HG02973 (cell line): ENCODE measurements at regions not wholly inside any gene's neighbourhood (a gene's known extent, or its start where the extent isn't known, plus 50 kb on each side); places are given as distances from the start of the nearest gene placed in this dataset.

Experiments
- ATAC-seq: cut with Tn5 transposase; IDR thresholded peaks from one replicate; pipeline ENCODE4 v1.9.1; 2021; ENCODE audit warnings: moderate library complexity; ENCODE audit not compliant: unreplicated experiment

DNA sequence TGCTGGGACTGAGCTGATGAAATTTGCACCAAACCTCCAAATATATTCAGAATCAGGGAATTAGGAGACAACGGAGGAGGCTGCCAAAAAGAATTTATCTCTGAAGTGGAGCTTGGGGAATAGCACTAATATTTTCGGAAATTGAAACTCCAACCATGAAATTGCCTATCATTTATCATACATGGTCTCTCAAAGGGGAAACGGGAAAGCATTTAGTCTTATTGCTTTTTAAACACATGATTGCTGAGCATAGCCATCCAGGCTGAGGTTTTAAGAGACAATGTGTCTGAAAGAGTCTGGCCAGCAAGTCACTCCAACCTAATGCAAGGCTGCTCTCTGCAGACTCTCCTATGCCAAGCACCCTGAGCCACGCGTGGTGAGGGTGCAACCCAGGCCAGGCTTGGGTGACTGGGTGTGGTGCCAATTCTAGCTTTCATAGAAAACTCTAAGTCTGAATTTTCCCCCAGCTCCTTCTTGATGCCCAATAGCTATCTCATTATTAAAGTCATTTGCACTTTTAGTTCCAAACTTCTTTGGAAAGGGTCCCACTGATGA, 200.2 kb downstream of the RPLP1 start:
- ATAC-seq: no peak

DNA sequence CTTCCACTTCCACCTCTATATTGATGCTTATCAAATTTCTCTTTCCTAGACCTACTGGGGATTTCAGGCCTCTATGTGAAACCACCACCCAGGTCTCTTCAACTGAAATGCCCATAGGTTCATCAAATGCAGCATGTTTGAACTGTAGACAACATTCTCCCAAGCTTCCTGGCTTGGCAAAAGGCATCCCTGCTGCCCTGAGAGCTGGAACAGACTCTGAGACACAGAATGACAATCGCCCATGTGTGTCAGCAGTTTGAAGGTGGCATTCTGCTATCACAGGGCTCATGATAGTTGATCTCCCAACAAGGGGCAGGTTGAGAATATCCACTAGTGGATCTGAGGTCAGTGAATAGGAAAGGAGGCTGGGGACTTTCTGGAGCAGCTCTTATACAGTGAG, 200.7 kb downstream of the RPLP1 start:
- ATAC-seq: no peak

- no peak for ATAC-seq
These were observed 201.2 kb downstream of the RPLP1 start for GRCh38 chr15:69653846-69654245.

GRCh38 chr15:69656271-69657030, 203.8 kb downstream of the RPLP1 start:
- no peak for ATAC-seq

GRCh38 chr15:69657626-69658025, 205.0 kb downstream of the RPLP1 start:
- ATAC-seq: no peak

- ATAC-seq: no peak
These were observed 205.9 kb downstream of the RPLP1 start for GRCh38 chr15:69658411-69658945.

DNA sequence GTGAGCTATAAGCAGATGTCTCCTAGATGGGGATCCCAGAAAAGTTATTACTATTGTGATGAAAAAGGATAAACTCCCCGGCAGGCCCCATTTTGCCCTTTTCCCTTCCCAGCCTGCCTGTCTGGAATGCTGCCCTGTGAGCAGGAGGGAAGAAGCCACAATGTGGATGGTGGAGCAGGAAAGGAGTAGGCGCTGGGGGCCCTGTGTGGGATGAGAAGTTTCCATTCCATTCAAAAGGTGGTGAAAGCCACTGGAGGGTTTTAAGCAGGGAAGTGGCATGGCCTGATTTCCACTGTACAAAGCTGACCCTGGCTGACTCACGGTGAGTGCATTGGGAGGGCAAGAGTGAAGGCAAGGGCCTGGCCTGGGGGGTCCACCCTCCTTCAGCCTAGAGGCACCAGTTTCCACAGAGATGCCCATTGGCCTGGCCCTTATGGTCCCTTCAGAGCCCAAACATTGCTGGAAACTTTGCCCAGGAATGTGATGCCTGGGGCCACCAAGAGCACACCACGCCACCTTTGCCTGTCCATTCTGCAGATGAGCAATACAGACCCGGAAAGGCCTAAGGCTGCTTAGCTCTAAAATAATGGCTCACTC, 206.9 kb downstream of the RPLP1 start:
- no peak for ATAC-seq

DNA sequence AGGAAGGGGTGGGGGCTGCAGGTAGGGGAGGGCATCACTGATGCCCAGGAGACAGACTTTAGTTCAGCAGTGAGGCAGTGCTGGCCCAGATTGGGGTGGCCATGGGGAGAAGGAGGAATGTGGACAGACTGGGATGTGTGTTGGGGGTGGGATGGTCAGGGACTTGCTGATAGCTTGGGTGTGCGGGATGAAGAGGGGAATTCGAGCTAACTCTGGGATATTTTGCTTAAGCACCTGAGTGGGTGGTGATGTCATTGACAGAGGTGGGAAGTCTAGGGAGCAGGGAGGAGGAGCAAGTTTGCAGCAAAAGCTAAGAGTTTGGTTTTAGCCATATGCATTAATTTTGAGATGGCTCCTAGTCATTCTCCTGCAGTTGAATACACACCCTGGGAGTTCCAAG, 207.5 kb downstream of the RPLP1 start:
- no peak for ATAC-seq

DNA sequence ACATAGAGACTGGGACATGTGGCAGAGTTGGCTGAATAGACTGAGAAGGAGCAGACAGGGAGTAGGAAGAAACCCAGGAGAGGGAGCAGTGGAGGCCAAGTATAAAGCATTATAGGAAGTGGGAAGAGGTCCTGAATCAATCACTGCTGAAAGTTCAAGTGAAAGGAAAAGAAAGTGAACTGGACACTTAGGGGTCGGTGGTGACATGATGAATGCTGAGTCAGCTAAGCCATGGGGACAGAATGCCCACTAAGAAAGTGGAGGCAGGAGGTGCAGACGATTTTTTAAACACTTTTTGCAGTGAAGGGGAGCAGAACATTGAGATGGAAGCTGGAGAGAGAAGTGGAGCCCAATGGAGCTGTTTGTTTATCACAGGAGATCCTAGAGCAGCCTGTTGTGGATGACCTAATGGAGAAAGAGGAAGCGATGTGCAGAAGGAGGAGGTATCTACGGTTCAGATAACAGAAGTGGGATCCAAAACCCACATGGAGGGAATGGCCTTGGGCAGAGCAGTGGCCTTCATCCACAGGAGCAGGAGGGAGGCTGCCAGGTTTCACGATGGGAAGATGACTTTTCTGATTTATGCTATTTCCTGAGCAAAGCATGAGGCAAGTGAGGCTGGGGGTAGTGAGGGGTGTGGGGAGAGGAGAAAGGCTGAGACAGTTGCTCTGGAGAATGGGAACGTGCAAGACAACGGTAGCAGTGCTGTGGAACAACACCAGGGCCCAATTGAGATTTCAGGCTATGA, 208.2 kb downstream of the RPLP1 start:
- no peak for ATAC-seq

DNA sequence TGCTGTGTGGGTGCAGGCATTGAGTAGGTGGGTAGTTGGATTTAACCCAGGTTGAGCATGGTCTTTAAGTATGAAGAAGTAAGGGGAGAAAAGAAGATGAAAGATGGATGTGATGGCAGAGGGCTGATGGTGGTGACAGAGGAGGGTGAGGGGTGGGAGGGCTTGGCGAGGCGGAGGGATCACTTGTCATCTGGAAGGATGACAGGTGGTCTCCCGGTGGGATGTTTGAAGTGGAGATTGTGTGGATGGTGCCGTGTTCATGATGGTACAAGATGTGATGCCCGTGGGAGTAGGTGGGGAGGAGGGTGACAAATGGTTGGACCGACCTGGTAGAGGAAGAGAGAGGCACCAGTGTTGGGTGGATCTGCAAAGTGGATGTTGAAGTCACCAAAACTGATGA, 208.8 kb downstream of the RPLP1 start:
- ATAC-seq: no peak

- no peak for ATAC-seq
These were observed 209.4 kb downstream of the RPLP1 start for GRCh38 chr15:69661871-69662644.

DNA sequence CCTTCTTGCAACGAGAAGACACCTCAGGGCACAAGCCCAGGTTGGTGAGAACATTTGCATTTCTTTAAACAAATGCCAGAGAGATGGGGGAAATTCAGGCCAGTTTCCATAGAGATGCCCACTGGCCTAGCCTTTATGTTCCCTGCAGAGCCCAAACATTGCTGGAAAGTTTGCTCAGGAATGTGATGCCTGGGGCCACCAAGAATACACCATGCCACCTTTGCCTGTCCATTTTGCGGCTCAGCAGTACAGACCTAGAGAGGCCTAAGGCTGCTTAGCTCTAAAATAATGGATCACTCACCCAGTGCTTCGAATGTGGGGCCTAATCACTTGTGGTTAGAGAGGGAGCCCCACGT, 210.0 kb downstream of the RPLP1 start:
- no peak for ATAC-seq

- ATAC-seq: no peak
These were observed 210.8 kb downstream of the RPLP1 start for GRCh38 chr15:69663441-69663840.

DNA sequence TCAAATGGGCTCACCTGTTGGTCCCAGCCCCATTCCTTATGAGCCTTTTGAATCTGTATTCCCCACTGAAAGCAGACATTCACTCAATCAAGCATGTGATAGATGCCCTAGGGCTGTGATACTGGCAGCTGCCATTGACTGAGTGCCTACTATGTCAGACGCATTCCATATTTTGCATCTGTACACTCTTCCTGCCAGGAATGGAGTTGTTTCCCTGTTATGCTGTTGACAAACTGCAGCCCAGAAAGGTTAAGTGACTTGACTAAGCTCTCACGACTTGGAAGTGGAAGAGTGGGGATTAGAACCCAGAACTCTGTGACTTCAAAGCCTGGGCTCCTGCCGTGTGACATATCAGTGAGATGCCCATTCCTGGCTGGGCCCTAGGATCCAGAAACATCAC, 211.4 kb downstream of the RPLP1 start:
- ATAC-seq: no peak

DNA sequence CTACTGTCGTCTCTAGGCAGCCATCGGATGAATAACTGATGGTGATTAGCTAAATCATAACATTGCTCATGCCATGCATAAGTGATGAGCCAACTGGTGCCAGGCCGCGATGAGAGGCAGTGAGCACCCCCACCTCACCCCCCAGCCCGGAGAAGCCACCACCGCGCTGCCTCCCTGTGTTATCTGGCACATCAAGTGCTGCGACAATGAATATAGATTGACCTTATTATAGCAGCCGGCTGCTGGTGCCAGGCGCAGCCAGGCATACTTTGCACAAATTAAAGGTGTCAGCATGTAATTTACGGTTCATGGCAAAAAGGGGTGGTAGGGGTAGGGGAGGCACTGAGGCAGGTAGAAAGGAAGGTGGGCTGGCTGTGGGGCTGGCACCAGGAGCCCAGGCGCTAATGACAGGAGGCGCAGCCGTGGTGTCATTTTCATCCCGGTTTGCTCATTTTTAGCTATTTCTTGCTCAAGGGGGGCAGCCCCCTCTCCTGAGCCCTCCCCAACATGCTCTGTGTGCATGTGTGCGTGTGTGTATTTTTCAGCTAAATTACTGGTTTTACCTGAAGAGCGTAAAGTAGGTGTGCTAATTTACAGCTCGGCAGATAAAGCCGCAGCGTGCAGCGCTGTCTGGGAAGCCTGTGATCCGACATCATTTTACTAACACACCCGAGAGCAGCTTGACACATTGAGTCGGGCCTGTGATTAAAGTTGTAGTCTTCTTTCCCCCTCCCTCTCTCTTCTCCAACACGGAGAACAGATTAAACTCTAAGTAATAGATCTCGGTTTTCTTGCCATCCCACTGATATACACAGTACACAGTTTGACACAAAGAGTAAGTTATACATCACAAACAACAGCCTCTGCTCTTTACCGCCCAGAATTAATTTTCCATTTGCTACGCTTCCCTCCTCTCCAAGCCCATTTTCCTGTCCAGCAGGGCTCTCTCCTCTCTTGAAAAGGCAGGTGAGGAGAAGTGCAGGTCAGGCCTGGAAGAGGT, 212.3 kb downstream of the RPLP1 start:
- ATAC-seq: no peak

- no peak for ATAC-seq
These were observed 213.1 kb downstream of the RPLP1 start for GRCh38 chr15:69665641-69666111.

- ATAC-seq: peak; percentile 6
These were observed 213.8 kb downstream of the RPLP1 start for GRCh38 chr15:69666441-69666882.

DNA sequence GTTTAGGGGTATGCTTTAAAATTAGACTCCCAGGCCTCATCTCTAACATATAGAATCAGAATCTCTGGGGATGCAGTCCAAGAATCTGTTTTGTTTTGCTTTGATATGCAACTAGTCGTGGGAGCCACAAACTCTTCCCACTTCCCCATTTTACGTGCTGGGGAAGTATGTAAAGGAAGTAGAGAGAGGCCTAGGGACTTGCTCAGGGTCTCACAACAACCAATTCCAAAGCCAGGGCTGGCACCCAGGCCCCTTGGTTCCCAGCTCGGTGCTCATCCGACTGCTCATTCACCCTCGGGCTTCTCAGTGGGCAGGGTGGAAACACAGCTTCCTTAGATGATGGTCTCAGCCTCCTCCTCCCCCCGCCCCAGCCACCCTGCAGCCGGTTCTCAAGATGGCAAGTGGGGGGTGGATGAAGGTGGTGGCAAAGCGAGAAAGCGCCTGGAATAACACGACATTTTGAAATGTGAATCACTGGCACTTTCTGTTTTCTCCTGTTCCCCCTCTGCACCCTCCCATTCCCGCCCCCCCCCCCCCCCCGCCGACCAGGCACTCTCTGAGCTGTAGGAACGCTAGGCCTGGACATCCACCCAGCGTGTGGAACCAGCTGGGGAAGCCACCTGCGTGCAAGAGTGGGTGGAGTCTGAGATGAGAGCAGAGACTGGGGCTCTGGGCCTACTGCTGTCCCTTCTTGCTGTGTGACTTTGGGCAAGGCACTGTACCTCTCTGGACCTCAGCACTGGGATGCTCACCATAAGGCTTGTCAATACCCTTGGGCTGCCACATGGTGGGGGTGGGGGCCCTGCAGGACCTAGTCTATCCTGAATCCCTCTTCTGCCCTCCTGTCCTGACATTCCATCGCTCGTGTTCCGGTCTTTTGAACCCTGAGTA, 214.5 kb downstream of the RPLP1 start:
- peak; percentile 43 for ATAC-seq
